ENCODE measurements at regions not wholly inside any gene's neighbourhood (a gene's known extent, or its start where the extent isn't known, plus 50 kb on each side); places are given as distances from the start of the nearest gene placed in this dataset.
A peak's percentile ranks its signal among the peaks of the same experiment; 100 is the strongest.

DNA sequence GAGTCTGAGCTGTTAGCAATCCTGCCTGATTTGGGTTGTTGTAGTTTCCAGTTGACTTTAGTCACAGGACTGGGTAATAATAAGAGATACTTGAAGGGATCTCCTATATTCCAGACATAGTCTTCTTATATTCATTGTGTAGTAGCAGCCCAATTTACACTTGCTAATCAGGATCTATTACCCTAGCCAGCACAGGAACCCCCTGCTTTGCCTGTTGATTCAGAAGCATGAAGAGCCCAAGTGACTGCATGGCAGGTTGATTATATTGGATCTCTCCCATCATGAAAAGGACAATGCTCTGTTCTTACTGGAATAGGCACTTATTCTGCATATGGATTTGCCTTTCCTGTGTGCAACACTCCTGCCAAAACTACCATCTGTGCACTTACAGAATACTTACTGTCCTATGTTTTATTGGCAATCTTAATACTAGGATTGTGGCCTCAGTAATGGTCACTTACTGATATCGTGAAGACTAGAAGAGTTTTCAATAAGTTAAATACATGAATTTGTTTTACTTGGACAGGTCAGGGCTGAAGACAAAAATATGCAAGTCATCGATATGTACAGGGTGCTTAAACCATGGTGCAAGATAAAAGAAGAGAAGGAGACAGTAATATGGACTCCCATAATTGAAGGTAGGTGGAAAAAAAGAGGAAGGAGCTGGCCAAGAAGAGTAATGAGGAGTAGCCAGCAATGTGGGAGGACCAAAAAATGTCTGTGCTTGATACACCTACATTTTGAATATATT lies 304.1 kb downstream of the MCTP2 start:
- no peak for DNase-seq

DNA sequence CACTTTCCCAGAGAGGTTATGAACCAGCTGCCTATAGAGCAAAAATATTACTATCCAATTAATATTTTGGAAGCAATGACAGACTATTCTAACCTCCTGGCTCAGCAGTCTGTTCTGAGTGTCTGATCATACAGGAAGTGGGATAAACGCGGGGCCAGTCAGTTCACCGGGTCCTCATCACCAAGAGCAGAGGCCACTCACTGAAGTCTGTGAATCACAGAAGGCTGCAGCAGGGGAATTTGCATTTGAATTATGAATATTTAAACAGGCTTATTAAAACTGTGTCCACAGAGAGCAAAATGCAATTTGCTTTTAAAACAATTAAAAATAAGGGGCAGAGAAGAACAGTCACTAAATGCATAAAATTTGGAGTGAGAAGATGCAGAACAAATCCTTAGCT lies 305.2 kb downstream of the MCTP2 start:
- no peak for DNase-seq

DNA sequence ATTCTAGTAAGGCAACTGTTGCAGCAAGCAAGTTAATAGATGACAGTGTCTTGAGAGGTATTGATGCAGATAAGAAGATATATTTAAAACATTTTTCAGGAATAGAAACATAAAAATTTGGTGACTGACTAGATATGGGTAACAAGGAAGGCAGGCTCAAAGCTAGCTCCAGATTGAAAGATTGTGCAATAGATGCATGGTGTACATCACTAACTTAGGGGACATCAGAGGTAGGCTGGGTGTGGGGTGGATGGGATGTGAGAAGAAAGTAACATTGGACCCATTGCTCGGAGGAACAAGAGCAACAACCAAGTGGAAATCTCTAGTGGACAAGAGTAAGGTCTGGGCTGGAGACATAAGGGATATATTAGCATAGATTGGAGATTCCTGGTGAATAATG lies 306.9 kb downstream of the MCTP2 start:
- no peak for DNase-seq

DNA sequence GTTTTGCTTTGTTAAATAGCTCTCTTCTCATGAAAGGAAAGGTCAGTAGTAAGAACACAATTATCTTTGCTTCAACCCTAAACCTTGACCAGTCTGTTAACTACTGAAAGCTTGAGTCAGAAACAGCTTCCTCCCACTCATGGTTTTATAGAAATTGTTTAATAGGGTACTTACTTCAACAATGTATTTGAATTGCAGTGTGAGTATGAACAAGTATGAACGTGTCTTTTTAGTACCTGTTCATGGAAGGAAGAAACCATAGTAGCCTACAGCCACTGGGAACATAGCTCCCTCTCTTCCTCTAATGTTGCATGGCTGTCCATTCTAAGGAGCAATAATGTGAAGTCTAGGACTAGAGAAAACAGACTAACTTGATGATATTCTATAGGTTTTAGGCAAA lies 311.0 kb downstream of the MCTP2 start:
- DNase-seq = no peak

DNA sequence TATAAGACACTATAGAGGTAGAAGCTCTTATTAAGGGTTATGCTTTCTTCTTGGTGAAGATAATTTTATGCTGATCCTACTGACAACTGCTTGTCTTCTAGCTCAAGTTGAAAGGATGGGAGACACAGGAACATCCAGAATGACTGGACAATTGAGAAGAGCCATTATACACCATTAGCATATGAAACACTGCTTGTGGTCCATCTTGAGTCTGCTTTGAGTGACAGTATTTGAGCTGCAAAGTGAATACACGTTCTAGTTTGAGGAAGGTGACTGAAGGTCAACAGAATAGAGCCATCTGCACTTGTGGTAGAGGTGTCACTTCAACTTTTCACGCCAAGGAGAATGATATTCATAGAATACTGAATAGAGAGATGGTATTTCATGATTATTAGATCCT lies 315.4 kb downstream of the MCTP2 start:
- no peak for DNase-seq

DNA sequence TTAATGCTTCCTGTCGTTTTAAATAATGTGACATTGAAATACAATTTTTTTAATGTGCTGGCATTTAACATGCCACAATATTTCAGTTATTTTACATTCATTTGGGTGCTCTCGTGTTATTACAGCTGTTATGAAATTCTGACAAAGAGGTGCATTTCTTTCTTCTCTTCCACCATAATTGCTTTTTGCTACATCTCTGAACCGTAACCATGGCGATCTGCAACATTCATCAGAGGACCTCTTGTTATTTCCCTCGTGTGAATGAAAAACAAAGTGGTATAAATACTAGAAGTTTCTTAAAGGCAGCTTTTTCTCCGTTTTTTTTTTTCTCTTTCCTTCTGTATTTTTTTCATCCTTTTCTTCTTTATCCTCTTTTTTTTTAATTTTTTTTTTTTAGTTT lies 316.4 kb downstream of the MCTP2 start:
- DNase-seq = no peak

DNA sequence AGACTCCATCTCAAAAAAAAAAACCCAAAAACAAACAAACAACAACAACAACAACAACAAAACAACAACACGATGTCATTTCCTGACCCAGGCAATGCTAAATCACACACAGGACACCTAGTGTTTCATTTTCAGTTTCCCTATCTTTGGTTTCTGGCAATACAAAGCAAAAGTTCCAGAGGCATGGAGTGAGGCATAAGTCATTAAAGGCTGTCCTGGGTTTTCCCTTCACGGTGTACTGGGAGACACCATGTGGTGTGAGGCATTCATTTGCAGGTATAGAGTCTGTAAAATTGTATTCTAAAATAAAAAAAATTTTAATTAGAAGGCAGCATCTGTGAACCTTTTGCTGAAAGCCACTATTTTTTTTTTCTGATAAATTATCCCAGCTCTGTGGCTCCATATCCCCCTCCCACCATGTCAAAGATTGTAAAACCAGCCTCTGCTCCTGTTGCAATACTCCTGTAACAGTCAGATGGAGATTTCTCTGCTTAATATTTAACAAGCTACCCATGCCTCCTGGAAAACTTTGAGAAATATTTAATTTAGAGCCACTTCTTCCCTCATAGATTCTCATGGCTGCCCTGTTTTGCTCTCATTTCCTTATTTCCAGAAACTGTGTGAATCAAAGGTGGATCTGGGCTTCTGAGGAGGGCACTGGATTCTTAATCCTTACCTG lies 324.6 kb downstream of the MCTP2 start:
- DNase-seq = no peak

DNA sequence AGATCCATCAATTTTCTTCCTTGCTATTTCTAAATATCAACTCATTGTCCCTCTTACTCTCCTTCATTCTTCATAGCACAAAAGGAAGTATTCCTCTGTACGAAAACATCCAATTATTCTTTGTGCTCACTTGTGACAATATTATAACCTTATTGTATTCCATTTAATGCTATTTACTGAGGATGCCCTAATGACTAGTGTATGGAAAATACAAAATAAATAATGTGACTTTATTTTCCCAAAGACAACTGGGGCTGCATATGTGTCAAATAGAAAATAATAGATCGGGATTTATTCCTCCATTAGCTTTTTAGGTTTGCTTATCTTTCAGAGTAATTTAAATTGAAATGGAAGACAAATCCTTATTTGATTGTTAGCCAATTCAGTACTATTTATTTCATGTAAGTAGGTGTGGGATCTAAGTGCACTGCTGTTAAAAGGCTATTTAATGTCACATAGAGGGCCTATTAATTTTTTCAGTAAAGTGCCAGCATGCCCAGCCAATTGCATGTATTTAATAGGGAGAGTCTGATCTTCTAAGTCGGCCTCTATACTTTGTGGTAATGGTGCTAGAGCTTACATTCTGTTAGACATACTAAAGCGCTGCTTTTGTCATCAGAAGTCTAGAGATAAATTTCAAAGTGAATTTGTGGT lies 329.8 kb downstream of the MCTP2 start:
- DNase-seq = no peak

DNA sequence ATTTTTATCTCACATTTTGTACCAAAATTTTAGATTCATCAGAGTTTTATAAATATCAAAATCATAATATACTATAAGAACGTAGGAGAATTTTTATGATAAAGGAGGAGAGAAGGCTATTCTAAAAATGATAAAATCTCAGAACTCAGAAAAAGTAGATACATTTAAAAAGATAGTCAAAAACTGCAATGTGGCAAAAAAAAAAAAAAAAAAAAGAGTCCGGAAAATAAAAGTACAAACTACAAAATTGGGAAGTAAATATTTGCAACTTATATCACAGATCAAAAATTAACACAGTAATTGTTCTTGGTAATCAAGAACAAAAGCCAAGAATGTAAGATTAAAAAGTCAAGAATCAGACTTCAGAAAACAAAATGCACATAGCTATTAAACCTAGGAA lies 332.1 kb downstream of the MCTP2 start:
- DNase-seq = no peak

DNA sequence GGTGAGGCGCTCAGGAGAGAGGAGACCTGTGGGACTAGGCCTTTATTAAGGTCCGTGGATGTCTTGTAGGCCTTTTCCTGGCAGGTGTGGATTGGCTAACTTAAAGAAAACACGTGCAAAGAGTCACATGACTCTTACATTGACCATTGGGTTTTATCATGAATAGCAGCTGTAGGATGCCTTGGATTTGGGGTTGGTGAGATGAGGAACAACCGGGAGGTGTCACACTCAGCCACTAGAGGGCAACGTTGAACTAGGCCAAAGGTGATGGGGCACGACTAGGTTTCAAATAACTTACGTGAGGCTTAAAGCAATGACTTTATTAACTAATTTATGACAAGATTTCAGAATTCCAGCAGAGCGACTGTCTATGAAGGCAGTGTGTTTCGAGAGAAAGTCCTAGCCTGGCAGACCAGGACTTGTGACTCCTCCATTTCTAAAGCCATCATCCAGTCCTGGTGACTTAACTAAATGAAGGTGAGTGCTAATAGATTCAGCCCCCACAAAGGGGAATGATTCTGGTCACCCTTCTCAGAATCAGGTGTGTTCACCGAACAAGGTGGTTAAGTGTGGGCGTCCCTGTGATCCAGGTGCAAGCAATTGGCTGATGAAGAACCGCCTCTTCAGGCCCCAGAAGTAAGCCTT lies 345.6 kb downstream of the MCTP2 start:
- no peak for DNase-seq

DNA sequence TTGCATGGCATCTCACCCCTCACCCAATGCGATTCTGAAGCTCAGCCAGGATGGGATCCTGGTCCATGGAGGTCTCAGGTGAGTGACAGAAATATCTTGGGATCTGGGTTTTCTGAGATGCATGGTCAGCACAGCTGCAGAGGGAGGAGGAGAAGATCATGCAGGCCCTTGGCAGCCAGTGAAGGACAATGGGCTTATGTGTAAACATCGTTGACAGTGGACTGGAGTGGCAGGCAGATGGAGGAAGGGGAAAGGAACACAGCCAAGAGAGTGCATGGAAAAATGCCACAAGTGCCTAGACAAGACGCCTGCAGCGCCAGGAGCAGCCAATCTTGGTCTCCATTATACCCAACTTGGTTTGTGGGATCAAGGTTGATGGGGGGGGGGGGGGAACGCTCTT lies 347.9 kb downstream of the MCTP2 start:
- DNase-seq = no peak

DNA sequence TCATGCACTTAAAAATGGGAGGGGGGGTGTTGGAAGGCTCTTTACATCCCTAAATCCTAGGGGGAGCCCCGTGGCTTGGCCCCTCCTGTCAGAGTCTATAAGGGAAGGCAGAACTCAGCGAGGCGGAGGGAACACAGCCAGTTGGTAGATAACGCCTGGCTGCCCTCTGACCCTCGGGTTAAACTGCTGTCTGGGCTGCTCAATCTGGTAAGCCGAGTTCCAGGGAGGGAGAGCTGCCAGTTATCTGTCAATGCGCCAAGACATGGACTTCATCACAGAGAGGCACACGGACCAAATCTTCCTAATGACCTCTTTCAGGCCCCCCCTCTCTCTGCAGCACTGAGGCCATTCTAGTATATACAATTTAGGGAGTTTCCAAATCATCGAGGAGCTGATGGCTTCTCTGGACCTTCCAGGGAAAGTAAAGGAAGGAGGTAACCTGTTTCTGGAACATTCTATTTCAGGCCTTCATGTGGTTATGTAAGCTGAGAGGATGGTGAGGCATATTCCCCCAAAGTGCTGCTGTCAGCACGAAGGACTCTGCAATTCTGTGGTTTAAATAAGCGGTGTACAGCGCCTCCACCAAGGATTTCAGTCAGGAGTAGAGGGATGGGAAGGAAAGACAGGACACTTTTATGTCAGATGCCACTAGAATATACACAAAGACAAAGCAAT lies 349.0 kb downstream of the MCTP2 start:
- DNase-seq = no peak

DNA sequence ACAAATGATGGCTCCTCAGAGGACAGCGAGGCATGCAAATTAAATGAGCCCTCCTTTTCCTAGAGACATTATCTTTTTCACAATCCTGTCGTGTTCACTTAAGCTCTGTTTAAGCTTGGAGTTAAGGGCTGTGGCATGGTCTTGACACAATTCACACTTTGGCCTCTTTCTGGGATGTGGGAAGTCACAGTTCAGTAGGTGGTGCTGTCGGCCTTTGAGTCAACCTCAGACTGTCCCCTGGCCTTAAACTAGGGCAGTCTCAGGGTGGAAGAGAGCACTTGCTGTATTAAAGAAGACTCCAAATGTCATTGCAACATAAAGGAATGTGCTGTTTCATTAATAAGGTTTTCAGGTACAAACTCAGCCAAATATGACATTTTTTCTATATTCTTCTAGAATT lies 351.0 kb downstream of the MCTP2 start:
- DNase-seq = no peak

DNA sequence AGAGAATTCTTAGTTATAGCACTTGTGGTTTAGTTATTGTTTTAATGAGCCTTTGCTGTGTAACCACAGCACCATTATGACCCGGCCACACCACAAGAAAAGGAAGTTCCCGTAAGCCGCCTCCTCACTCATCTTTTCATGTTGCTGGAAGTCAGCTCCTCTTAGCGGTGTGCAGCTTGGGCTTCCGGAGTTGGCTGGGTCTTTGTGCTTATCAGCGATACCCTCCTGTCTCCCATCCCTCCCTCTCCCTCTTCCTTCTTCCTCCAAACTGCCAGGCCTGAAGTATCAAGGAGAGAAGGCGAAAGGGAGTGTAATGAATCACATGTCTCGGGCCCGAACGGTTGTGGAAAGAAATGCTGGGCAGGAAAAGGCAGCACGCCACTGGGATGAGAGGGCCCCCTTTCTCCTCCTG lies 353.5 kb downstream of the MCTP2 start:
- DNase-seq = peak; percentile 6

DNA sequence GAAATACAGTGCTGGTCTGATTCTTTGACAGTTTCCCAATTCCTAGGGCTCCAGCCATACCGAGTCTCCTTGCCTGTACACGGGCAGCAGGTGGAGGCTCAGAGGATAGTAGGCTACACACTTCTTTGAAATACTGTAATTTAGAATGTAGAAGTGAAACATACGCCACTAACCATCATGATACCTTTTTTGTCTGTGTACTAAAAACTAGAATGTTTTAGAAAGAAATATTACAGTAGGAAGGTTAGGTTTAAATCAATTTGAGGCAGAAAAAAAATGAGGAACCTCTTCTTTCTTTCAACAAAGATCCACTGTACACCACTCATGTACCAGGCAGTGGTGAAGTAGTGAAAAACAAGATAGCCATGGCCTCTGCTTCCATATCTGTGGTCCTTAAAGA lies 354.7 kb downstream of the MCTP2 start:
- no peak for DNase-seq

DNA sequence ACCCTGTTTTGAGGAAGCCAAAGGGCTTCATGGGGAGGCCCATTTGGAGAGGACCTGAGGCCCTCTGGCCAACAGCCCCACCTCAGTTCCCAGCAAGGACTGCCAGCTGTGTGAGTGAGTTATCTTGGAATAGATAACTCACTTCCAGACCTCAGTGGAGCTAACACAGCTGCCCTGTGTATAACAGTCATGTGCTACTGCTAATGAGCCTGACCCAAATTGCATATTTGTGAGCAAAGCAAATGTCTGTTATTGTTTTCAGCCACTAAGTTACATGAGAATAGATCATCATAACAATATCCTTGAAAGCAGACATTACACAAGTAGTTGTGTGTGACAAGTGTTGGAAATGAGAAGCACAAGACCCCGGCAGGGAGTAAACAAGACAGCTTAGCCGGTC lies 355.8 kb downstream of the MCTP2 start:
- DNase-seq = no peak

DNA sequence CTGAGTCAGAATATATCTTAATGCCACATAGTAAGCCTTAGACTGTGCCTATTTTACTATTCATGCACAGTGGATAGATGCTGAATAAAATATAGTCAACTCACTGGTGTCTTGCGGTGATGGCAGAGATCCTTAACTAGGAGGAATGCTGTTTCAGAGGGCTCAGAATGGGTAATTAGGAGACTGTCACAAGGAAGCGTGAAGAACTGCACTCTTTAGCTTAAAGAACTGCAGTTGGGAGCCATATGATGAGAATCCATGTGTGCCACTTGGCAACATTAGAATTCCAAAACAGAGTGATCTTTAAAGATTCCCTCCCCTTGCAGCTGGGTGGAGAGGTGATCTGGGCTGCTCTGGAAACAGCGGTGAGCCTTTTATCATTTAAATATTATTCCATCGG lies 357.6 kb downstream of the MCTP2 start:
- DNase-seq = no peak

DNA sequence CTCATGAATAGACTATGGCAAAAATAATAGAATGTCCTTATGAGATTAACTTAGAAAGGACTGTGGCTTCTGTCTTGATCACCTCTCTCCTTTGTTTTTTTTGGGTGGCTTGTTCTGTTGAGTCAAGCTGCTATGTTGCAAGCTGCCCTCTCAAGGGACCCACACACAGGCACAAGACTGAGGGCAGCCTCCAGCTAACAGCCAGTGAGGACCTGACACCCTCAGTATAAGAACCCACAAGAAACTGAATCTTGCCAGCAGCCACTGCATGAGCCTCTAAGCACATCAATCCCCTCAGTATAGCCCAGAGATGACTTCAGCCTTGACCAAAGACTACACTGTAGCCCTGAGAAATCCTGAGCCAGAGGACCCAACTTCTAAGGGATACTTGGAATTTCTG lies 361.1 kb downstream of the MCTP2 start:
- DNase-seq = no peak

DNA sequence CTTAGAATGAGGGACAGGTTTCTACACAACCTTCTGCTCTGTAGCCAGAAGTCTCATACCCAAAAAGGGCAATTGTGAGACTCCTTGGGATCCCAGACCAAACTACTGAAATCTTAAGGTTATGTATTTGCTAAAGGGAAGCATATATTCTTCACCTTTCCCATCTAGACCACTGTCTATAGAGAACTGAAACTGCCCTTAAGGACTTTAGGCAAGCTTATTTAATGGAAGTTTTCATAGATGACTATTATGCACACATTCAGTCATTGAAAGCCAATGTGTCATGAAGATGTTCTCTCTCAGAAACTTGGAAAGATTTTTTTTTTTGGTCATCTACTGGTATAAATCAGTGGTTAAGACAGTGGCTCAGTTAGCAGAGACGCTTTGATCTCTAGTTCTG lies 365.3 kb downstream of the MCTP2 start:
- DNase-seq = no peak

DNA sequence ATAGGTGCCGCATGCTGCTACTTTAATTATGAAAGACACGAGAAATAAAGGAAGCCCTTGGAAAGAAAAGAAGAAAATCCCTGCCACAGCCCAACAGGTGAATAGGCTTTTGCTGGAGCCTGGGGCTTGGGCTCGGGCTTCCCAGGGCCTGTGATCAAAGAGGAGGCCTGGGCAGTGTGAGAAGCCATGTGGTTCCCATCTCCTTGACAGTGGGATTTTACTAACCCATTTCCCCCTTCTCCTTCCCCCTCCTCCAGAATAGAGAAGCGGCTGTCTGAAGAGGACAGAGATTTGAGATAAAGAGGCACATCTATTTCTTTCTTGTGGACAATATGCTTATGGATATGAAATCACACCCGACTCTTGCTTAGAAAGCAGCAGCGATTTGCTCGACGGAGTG lies 369.1 kb downstream of the MCTP2 start:
- DNase-seq = no peak

DNA sequence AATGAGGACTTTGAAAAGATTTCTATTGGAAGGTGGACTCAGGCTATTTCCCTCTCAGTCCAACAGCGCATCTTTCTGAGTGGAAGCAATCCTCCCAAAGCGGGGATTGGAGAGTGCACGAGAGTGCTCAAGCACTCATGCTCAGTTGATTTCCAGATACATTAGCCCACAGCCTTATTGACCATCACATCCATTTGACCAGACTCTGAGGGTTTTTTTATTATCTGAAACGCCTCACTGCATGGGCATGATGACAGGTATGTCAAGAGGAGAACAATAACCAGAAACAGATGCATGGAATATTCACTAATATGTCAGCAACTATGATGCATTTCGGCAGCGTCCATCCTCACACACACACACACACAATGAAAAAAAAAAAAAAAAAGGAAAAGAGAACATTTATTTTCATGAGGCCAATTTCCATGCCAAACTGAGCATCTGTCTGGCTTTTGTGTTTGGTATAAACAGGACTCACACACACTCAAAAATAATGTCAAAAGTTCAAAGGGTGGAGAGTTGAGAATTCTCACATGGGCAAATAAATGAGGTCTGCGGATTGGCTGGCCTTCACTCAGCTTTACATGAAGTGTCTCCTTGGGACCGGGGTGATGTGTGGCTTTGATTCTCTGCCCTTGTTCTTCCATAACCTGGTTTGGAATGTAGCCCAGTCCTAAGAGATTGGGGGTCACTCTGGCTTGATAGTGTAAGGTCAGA lies 371.6 kb downstream of the MCTP2 start:
- no peak for DNase-seq

DNA sequence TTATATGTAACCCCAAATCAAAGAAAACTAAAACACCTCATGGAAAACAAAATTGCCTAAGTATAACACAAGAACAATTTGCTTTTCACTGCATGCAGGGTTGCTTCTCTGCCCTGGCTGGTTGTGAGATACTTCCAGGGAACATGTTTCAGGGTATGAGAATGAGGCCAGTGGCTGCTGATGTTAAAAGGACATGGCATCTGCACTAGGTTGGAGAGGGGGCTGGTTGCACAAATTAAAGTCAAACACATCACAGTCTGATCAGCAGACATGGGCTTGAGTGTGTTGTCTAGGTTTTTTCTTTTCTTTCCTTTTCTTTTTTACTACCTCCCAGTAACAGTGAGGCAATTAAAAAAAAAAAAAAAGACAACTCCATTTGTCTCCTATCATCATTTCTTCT lies 374.9 kb downstream of the MCTP2 start:
- no peak for DNase-seq

Measured in activated T-cell treated with anti-CD3 and anti-CD28 coated beads for 4 hours (primary cell).